ENCODE measurements at regions not wholly inside any gene's neighbourhood (a gene's known extent, or its start where the extent isn't known, plus 50 kb on each side); places are given as distances from the start of the nearest gene placed in this dataset.

- Histone ChIP-seq H3K4me3 (ENCODE audit: low read depth, low read length) (no peak overlapping the region), H3K27me3 (ENCODE audit: control insufficient read depth, insufficient read depth, low read length) (no peaks in the 10 kb centered on the region), H3K4me1 (ENCODE audit: control insufficient read depth, insufficient read depth, low read length) (no peaks in the 10 kb centered on the region)
These were observed 348.2 kb upstream of the GRIA3 start for GRCh38 chrX:122835886-122836285.

DNA sequence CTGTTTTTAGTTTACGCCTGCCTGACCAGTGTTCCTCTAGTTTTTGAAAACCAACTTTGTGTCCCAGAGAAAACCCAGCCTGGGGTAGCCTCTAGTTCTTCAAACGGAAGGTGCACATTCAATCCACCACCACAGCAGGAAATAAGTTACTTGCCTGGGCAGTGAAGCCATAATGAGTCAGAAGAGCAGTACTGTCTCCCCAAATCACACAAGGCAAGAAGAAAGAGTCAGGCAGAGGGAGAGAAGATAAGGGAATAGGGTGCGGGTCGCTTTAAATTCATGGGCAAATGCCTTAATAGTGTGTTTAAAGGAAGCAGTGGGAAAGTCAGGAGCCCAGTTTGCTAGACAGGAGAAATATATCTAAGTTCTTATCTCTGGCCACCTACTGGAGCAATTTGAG is 333.8 kb upstream of the GRIA3 start:
- Histone ChIP-seq H3K9me3 (ENCODE audit: control insufficient read depth, insufficient read depth, low read length) (no peaks in the 10 kb centered on the region), H3K27me3 (ENCODE audit: control insufficient read depth, insufficient read depth, low read length) (no peaks in the 10 kb centered on the region), H3K9ac (ENCODE audit: low read depth, low read length) (no peak overlapping the region), H3K4me1 (ENCODE audit: control insufficient read depth, insufficient read depth, low read length) (no peaks in the 10 kb centered on the region), H3K36me3 (ENCODE audit: control insufficient read depth, insufficient read depth, low read length) (no peaks in the 10 kb centered on the region), H3K4me3 (ENCODE audit: low read depth, low read length) (no peak overlapping the region)

More at GRCh38 chrX:122835886-122836285, 348.2 kb upstream of the GRIA3 start:
- H3K9me3 ChIP-seq (ENCODE audit: control insufficient read depth, insufficient read depth, low read length) = no peaks in the 10 kb centered on the region
- H3K9ac ChIP-seq (ENCODE audit: low read depth, low read length) = no peak overlapping the region
- no peaks in the 10 kb centered on the region for H3K36me3 ChIP-seq (ENCODE audit: control insufficient read depth, insufficient read depth, low read length)

DNA sequence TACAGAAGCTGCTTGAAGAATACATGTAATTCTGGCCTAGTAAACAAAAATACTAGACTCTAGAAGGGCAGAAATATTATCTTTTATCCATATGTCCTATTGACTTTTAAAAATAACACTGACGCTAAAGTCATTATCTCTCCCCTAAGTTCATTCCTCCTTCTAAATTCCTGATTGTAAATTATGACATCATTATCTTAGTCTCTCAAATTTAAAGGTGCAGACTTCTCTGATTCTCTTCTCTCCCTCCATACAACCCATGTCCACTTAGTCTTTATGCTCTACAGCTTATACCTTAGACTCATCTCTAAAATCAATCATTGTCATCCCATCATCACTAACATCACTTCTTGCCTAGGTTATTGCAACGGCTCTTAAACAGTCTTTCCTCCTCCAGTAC is 327.9 kb upstream of the GRIA3 start:
- Histone ChIP-seq H3K4me3 (ENCODE audit: low read depth, low read length) (no peak overlapping the region), H3K36me3 (ENCODE audit: control insufficient read depth, insufficient read depth, low read length) (no peaks in the 10 kb centered on the region), H3K9ac (ENCODE audit: low read depth, low read length) (no peak overlapping the region), H3K9me3 (ENCODE audit: control insufficient read depth, insufficient read depth, low read length) (no peaks in the 10 kb centered on the region), H3K27me3 (ENCODE audit: control insufficient read depth, insufficient read depth, low read length) (no peaks in the 10 kb centered on the region), H3K4me1 (ENCODE audit: control insufficient read depth, insufficient read depth, low read length) (no peaks in the 10 kb centered on the region)

GRCh38 chrX:122857734-122858133 is 326.3 kb upstream of the GRIA3 start:
- Histone ChIP-seq H3K27me3 (ENCODE audit: control insufficient read depth, insufficient read depth, low read length) (no peaks in the 10 kb centered on the region), H3K9me3 (ENCODE audit: control insufficient read depth, insufficient read depth, low read length) (no peaks in the 10 kb centered on the region), H3K9ac (ENCODE audit: low read depth, low read length) (no peak overlapping the region)

GRCh38 chrX:122863067-122863466 is 321.0 kb upstream of the GRIA3 start:
- no peaks in the 10 kb centered on the region for H3K27me3 ChIP-seq (ENCODE audit: control insufficient read depth, insufficient read depth, low read length)
- no peak overlapping the region for H3K9ac ChIP-seq (ENCODE audit: low read depth, low read length)
- H3K36me3 ChIP-seq (ENCODE audit: control insufficient read depth, insufficient read depth, low read length) = no peaks in the 10 kb centered on the region
- H3K4me3 ChIP-seq (ENCODE audit: low read depth, low read length) = no peak overlapping the region
- H3K4me1 ChIP-seq (ENCODE audit: control insufficient read depth, insufficient read depth, low read length) = no peaks in the 10 kb centered on the region
- no peaks in the 10 kb centered on the region for H3K9me3 ChIP-seq (ENCODE audit: control insufficient read depth, insufficient read depth, low read length)

More at GRCh38 chrX:122857734-122858133, 326.3 kb upstream of the GRIA3 start:
- no peak overlapping the region for H3K4me3 ChIP-seq (ENCODE audit: low read depth, low read length)
- no peaks in the 10 kb centered on the region for H3K4me1 ChIP-seq (ENCODE audit: control insufficient read depth, insufficient read depth, low read length)
- no peaks in the 10 kb centered on the region for H3K36me3 ChIP-seq (ENCODE audit: control insufficient read depth, insufficient read depth, low read length)

DNA sequence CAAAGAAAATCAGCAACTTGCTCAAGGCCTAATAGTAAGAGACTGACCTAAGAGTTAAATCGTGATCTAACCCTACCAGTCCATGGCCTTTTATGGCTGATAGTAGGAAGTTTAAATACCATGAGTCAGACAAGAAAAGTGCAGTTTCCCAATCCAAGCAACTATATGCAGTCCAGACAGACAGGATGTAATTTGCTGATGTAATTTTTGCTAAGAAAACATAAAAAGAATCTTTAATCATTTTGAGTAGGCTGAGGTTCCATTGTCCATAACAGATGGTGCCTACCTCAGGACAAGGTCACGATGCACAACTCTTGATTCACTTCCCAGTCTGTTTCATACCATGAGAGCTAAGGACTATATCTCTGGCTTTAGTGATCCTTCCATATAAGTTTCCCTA is 317.5 kb upstream of the GRIA3 start:
- H3K4me1 ChIP-seq (ENCODE audit: control insufficient read depth, insufficient read depth, low read length) = peaks cover 2% of the 10 kb centered on the region
- H3K9ac ChIP-seq (ENCODE audit: low read depth, low read length) = no peak overlapping the region
- H3K4me3 ChIP-seq (ENCODE audit: low read depth, low read length) = no peak overlapping the region
- no peaks in the 10 kb centered on the region for H3K9me3 ChIP-seq (ENCODE audit: control insufficient read depth, insufficient read depth, low read length)
- no peaks in the 10 kb centered on the region for H3K27me3 ChIP-seq (ENCODE audit: control insufficient read depth, insufficient read depth, low read length)
- H3K36me3 ChIP-seq (ENCODE audit: control insufficient read depth, insufficient read depth, low read length) = no peaks in the 10 kb centered on the region

GRCh38 chrX:122868631-122869030 is 315.4 kb upstream of the GRIA3 start:
- H3K4me3 ChIP-seq (ENCODE audit: low read depth, low read length) = no peak overlapping the region
- no peak overlapping the region for H3K9ac ChIP-seq (ENCODE audit: low read depth, low read length)
- H3K9me3 ChIP-seq (ENCODE audit: control insufficient read depth, insufficient read depth, low read length) = no peaks in the 10 kb centered on the region
- H3K27me3 ChIP-seq (ENCODE audit: control insufficient read depth, insufficient read depth, low read length) = no peaks in the 10 kb centered on the region
- no peaks in the 10 kb centered on the region for H3K36me3 ChIP-seq (ENCODE audit: control insufficient read depth, insufficient read depth, low read length)
- H3K4me1 ChIP-seq (ENCODE audit: control insufficient read depth, insufficient read depth, low read length) = peaks cover 2% of the 10 kb centered on the region

- H3K4me1 ChIP-seq (ENCODE audit: control insufficient read depth, insufficient read depth, low read length) = peaks cover 2% of the 10 kb centered on the region
- no peaks in the 10 kb centered on the region for H3K36me3 ChIP-seq (ENCODE audit: control insufficient read depth, insufficient read depth, low read length)
- H3K4me3 ChIP-seq (ENCODE audit: low read depth, low read length) = no peak overlapping the region
- H3K27me3 ChIP-seq (ENCODE audit: control insufficient read depth, insufficient read depth, low read length) = no peaks in the 10 kb centered on the region
- no peak overlapping the region for H3K9ac ChIP-seq (ENCODE audit: low read depth, low read length)
- H3K9me3 ChIP-seq (ENCODE audit: control insufficient read depth, insufficient read depth, low read length) = no peaks in the 10 kb centered on the region
These were observed 314.9 kb upstream of the GRIA3 start for GRCh38 chrX:122869171-122869570.

DNA sequence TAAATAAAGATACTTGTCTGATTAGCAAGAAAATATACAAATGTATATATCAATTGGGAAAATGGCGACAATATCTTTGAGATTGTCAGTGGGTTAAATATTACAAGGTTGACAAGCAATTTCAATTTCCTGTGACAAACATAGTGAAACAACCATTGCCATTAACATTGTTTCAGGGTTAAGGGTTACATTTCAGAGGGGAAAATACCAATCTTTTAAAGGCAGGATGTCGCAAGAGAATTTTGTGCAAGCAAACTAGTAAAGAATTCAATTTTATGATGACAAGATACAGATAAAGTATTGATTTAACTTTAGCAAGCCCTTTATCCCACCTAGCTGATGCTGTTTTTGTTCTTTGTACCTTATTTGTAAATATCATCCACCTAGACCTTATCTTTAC is 305.8 kb upstream of the GRIA3 start:
- H3K4me3 ChIP-seq (ENCODE audit: low read depth, low read length) = no peak overlapping the region
- no peaks in the 10 kb centered on the region for H3K9me3 ChIP-seq (ENCODE audit: control insufficient read depth, insufficient read depth, low read length)
- H3K9ac ChIP-seq (ENCODE audit: low read depth, low read length) = no peak overlapping the region
- no peaks in the 10 kb centered on the region for H3K4me1 ChIP-seq (ENCODE audit: control insufficient read depth, insufficient read depth, low read length)
- H3K27me3 ChIP-seq (ENCODE audit: control insufficient read depth, insufficient read depth, low read length) = no peaks in the 10 kb centered on the region
- no peaks in the 10 kb centered on the region for H3K36me3 ChIP-seq (ENCODE audit: control insufficient read depth, insufficient read depth, low read length)

- Histone ChIP-seq H3K27me3 (ENCODE audit: control insufficient read depth, insufficient read depth, low read length) (no peaks in the 10 kb centered on the region), H3K9me3 (ENCODE audit: control insufficient read depth, insufficient read depth, low read length) (no peaks in the 10 kb centered on the region), H3K36me3 (ENCODE audit: control insufficient read depth, insufficient read depth, low read length) (no peaks in the 10 kb centered on the region), H3K4me1 (ENCODE audit: control insufficient read depth, insufficient read depth, low read length) (no peaks in the 10 kb centered on the region), H3K9ac (ENCODE audit: low read depth, low read length) (no peak overlapping the region), H3K4me3 (ENCODE audit: low read depth, low read length) (no peak overlapping the region)
These were observed 303.1 kb upstream of the GRIA3 start for GRCh38 chrX:122880952-122881351.

DNA sequence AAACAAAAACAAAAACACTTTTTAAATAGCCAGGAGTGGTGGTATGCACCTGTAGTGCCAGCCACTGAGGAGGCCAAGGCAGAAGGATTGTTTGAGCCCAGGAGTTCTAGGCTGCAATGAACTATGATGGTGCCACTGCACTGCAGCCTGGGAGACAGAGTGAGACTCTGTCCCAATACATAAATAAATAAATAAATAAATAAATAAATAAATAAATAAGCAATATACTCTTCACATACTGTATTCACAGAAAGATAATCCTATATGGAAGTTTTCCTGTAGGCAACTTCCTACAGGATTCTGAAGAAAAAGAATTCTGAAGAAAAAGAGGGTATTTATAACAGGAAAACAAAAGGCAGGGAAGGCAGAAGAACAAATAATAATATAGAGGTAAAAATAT is 293.3 kb upstream of the GRIA3 start:
- no peaks in the 10 kb centered on the region for H3K4me1 ChIP-seq (ENCODE audit: control insufficient read depth, insufficient read depth, low read length)
- no peak overlapping the region for H3K9ac ChIP-seq (ENCODE audit: low read depth, low read length)
- no peak overlapping the region for H3K4me3 ChIP-seq (ENCODE audit: low read depth, low read length)
- no peaks in the 10 kb centered on the region for H3K36me3 ChIP-seq (ENCODE audit: control insufficient read depth, insufficient read depth, low read length)
- H3K27me3 ChIP-seq (ENCODE audit: control insufficient read depth, insufficient read depth, low read length) = no peaks in the 10 kb centered on the region
- no peaks in the 10 kb centered on the region for H3K9me3 ChIP-seq (ENCODE audit: control insufficient read depth, insufficient read depth, low read length)

- Histone ChIP-seq H3K36me3 (ENCODE audit: control insufficient read depth, insufficient read depth, low read length) (no peaks in the 10 kb centered on the region), H3K4me1 (ENCODE audit: control insufficient read depth, insufficient read depth, low read length) (no peaks in the 10 kb centered on the region), H3K27me3 (ENCODE audit: control insufficient read depth, insufficient read depth, low read length) (no peaks in the 10 kb centered on the region), H3K4me3 (ENCODE audit: low read depth, low read length) (no peak overlapping the region), H3K9ac (ENCODE audit: low read depth, low read length) (no peak overlapping the region), H3K9me3 (ENCODE audit: control insufficient read depth, insufficient read depth, low read length) (no peaks in the 10 kb centered on the region)
These were observed 277.4 kb upstream of the GRIA3 start for GRCh38 chrX:122906726-122907125.

GRCh38 chrX:122907375-122907774 is 276.7 kb upstream of the GRIA3 start:
- H3K9ac ChIP-seq (ENCODE audit: low read depth, low read length) = no peak overlapping the region
- H3K9me3 ChIP-seq (ENCODE audit: control insufficient read depth, insufficient read depth, low read length) = no peaks in the 10 kb centered on the region
- no peak overlapping the region for H3K4me3 ChIP-seq (ENCODE audit: low read depth, low read length)
- H3K36me3 ChIP-seq (ENCODE audit: control insufficient read depth, insufficient read depth, low read length) = no peaks in the 10 kb centered on the region
- no peaks in the 10 kb centered on the region for H3K27me3 ChIP-seq (ENCODE audit: control insufficient read depth, insufficient read depth, low read length)
- H3K4me1 ChIP-seq (ENCODE audit: control insufficient read depth, insufficient read depth, low read length) = no peaks in the 10 kb centered on the region
